Left kidney (tissue), 1 donor: ENCODE measurements at regions not wholly inside any gene's neighbourhood (a gene's known extent, or its start where the extent isn't known, plus 50 kb on each side); places are given as distances from the start of the nearest gene placed in this dataset.

Source experiments
- DNase-seq: peaks from one replicate; pipeline ENCODE4 v3.0.0-alpha.2; 2013

GRCh38 chr7:46492466-46492865, 571.4 kb upstream of the IGFBP3 start:
- DNase-seq, result no peak

GRCh38 chr7:46490406-46490805, 569.3 kb upstream of the IGFBP3 start:
- no peak for DNase-seq

GRCh38 chr7:46489106-46489505, 568.0 kb upstream of the IGFBP3 start:
- no peak for DNase-seq

- DNase-seq, result no peak
These were observed 567.5 kb upstream of the IGFBP3 start for GRCh38 chr7:46488607-46489006.

- peak; percentile 18 for DNase-seq
These were observed 565.5 kb upstream of the IGFBP3 start for GRCh38 chr7:46486256-46487206.

- no peak for DNase-seq
These were observed 564.5 kb upstream of the IGFBP3 start for GRCh38 chr7:46485481-46486065.

GRCh38 chr7:46484906-46485305, 563.8 kb upstream of the IGFBP3 start:
- DNase-seq, result no peak

GRCh38 chr7:46480619-46481018, 559.5 kb upstream of the IGFBP3 start:
- DNase-seq, result no peak

GRCh38 chr7:46479680-46480079, 558.6 kb upstream of the IGFBP3 start:
- DNase-seq, result no peak

GRCh38 chr7:46478046-46478445, 557.0 kb upstream of the IGFBP3 start:
- DNase-seq, result no peak

- DNase-seq, result peak; percentile 6
These were observed 547.8 kb upstream of the IGFBP3 start for GRCh38 chr7:46468753-46469356.

GRCh38 chr7:46463170-46463569, 542.1 kb upstream of the IGFBP3 start:
- DNase-seq, result no peak

- no peak for DNase-seq
These were observed 540.3 kb upstream of the IGFBP3 start for GRCh38 chr7:46461334-46461777.

- DNase-seq, result no peak
These were observed 538.9 kb upstream of the IGFBP3 start for GRCh38 chr7:46459942-46460341.

GRCh38 chr7:46454816-46455215, 533.7 kb upstream of the IGFBP3 start:
- DNase-seq, result no peak

GRCh38 chr7:46452561-46453135, 531.6 kb upstream of the IGFBP3 start:
- no peak for DNase-seq

- DNase-seq, result no peak
These were observed 530.8 kb upstream of the IGFBP3 start for GRCh38 chr7:46451846-46452245.

- DNase-seq, result no peak
These were observed 529.8 kb upstream of the IGFBP3 start for GRCh38 chr7:46450886-46451285.

GRCh38 chr7:46450425-46450824, 529.4 kb upstream of the IGFBP3 start:
- DNase-seq, result no peak

- no peak for DNase-seq
These were observed 528.7 kb upstream of the IGFBP3 start for GRCh38 chr7:46449743-46450142.

- no peak for DNase-seq
These were observed 527.4 kb upstream of the IGFBP3 start for GRCh38 chr7:46448478-46448877.

GRCh38 chr7:46446151-46446550, 525.1 kb upstream of the IGFBP3 start:
- no peak for DNase-seq

- DNase-seq, result no peak
These were observed 523.2 kb upstream of the IGFBP3 start for GRCh38 chr7:46444256-46444655.
